ENCODE measurements at regions not wholly inside any gene's neighbourhood (a gene's known extent, or its start where the extent isn't known, plus 50 kb on each side); places are given as distances from the start of the nearest gene placed in this dataset.

DNA sequence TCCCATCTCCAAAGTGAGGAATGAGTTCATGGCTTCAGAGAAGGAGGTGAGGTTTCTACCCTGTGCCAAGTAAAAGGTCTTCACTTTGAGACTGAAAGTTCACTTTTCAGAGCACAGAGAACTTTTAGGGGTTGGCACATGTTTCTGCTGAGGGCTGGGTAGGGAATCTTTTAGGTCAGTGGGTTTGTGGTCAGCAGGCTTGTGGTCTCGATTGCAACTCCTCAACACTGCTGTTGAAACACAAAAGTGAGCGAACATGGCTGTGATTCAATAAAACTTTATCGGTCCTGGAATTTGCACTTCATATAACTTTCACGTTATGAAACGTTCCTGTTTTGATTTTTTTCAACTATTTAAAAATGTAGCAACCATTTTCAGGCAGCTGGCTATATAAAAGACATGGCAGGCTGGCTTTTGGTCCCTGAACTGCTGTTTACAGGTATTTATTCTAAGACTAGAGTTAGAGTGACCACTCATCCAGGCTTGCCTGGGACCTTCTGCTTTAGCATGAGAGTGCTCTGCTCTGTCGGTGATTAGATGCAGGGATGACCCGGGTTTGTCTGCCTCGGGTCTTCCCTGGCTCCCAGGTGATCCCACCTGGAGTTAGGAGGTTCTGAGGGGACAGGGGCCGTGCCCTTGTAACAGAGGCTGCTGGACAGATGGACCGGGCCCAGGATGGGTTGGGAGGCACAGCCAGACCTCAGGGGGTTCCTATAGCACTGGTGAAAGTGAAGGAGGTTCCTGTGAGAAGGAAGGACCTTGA lies 62.7 kb upstream of the TAF1B start:
- Mint-ChIP-seq H3K9me3 (ENCODE audit: unreplicated experiment) (no peaks in the 10 kb centered on the region), H3K4me1 (ENCODE audit: unreplicated experiment) (no peaks in the 10 kb centered on the region)

DNA sequence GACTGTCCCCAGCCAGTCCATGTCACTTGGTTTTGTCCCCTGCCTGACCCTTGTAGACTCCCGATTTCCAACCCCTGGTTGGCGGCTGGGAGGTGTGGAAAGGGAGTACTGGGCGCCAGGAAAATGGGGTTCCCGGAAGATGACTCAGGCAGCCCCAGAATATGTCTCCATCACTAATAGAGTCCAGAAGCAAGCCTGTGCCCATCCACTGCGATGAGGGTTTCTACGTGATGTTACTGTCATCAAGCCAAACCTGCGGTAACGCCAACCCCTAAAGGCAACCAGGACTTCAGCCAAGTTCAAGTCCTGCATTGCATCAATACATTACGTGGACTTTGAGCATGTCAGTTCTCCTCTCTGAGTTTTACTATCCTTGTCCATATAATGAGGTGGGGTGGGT lies 62.0 kb upstream of the TAF1B start:
- no peak for DNase-seq (ENCODE audit: extremely low spot score, unreplicated experiment)
- no peaks in the 10 kb centered on the region for H3K4me1 Mint-ChIP-seq (ENCODE audit: unreplicated experiment)
- H3K4me3 Mint-ChIP-seq (ENCODE audit: unreplicated experiment) = no peak overlapping the region
- peaks cover 13% of the 10 kb centered on the region for H3K27me3 Mint-ChIP-seq (ENCODE audit: unreplicated experiment)
- H3K9me3 Mint-ChIP-seq (ENCODE audit: unreplicated experiment) = no peaks in the 10 kb centered on the region
- no peak overlapping the region for H3K27ac Mint-ChIP-seq (ENCODE audit: unreplicated experiment)
- TF ChIP-seq, protein P1, sequence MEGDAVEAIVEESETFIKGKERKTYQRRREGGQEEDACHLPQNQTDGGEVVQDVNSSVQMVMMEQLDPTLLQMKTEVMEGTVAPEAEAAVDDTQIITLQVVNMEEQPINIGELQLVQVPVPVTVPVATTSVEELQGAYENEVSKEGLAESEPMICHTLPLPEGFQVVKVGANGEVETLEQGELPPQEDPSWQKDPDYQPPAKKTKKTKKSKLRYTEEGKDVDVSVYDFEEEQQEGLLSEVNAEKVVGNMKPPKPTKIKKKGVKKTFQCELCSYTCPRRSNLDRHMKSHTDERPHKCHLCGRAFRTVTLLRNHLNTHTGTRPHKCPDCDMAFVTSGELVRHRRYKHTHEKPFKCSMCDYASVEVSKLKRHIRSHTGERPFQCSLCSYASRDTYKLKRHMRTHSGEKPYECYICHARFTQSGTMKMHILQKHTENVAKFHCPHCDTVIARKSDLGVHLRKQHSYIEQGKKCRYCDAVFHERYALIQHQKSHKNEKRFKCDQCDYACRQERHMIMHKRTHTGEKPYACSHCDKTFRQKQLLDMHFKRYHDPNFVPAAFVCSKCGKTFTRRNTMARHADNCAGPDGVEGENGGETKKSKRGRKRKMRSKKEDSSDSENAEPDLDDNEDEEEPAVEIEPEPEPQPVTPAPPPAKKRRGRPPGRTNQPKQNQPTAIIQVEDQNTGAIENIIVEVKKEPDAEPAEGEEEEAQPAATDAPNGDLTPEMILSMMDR (IDR thresholded peaks at IDR 0.05) = no peak
- H3K36me3 Mint-ChIP-seq (ENCODE audit: unreplicated experiment) = no peaks in the 10 kb centered on the region

More for the DNA sequence above, 62.7 kb upstream of the TAF1B start:
- H3K4me3 Mint-ChIP-seq (ENCODE audit: unreplicated experiment) = no peak overlapping the region
- no peak overlapping the region for H3K27ac Mint-ChIP-seq (ENCODE audit: unreplicated experiment)
- H3K36me3 Mint-ChIP-seq (ENCODE audit: unreplicated experiment) = no peaks in the 10 kb centered on the region
- no peak for DNase-seq (ENCODE audit: extremely low spot score, unreplicated experiment)
- TF ChIP-seq, protein P1 (IDR thresholded peaks at IDR 0.05) = no peak
- peaks cover 13% of the 10 kb centered on the region for H3K27me3 Mint-ChIP-seq (ENCODE audit: unreplicated experiment)

DNA sequence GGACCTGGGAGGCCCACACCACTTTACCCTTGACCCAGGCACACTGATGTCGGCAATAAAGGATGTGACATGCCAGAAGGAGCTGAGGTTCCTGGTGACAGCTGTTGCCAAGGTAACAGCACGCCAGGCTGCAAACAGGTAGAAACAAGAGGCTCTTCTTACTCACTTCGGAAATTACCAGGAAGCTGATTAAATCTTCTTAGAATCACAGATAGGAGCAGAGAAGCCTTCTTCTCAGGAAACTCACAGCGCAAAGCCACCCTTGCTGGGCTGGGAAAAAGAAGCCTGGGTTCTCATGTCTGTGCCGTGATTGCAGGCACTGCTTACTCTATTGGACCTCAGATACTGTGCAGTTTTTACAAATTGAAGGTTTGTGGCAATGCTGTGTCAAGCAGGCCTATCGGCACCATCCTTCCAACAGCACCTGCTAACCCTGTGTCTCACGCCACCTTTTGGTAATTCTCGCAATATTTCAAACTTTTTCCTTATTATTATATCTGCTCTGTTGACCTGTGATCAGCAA lies 61.0 kb upstream of the TAF1B start:
- H3K4me1 Mint-ChIP-seq (ENCODE audit: unreplicated experiment) = no peaks in the 10 kb centered on the region
- no peaks in the 10 kb centered on the region for H3K36me3 Mint-ChIP-seq (ENCODE audit: unreplicated experiment)
- TF ChIP-seq, protein P1 (IDR thresholded peaks at IDR 0.05) = peak; percentile 22
- no peak overlapping the region for H3K27ac Mint-ChIP-seq (ENCODE audit: unreplicated experiment)
- H3K4me3 Mint-ChIP-seq (ENCODE audit: unreplicated experiment) = no peak overlapping the region
- peaks cover 13% of the 10 kb centered on the region for H3K27me3 Mint-ChIP-seq (ENCODE audit: unreplicated experiment)
- no peak for DNase-seq (ENCODE audit: extremely low spot score, unreplicated experiment)
- no peaks in the 10 kb centered on the region for H3K9me3 Mint-ChIP-seq (ENCODE audit: unreplicated experiment)

DNA sequence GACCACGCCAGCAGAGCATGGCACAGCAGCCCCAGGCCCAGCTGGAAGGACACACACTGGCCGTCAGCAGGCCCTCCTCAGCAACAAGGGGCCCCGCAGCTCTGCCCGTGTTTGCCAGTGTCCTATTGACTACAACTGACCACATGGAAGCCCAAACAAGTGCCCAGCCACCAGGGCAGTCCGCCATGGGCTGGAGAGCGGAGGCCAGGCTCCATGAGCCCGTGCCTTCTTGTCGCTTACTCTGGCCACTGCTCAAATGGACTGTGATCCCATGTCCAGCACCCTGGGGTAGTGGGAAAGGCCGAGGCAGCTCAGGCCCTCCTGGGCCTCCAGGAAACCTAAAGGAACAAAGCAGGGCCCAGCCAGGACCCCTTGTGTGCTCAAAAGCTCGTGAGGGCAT lies 53.9 kb upstream of the TAF1B start:
- H3K9me3 Mint-ChIP-seq (ENCODE audit: unreplicated experiment) = no peaks in the 10 kb centered on the region
- TF ChIP-seq, protein P1 (IDR thresholded peaks at IDR 0.05) = no peak
- DNase-seq (ENCODE audit: extremely low spot score, unreplicated experiment) = no peak
- no peaks in the 10 kb centered on the region for H3K36me3 Mint-ChIP-seq (ENCODE audit: unreplicated experiment)
- H3K27ac Mint-ChIP-seq (ENCODE audit: unreplicated experiment) = no peak overlapping the region
- no peaks in the 10 kb centered on the region for H3K4me1 Mint-ChIP-seq (ENCODE audit: unreplicated experiment)
- no peak overlapping the region for H3K4me3 Mint-ChIP-seq (ENCODE audit: unreplicated experiment)
- peaks cover 7% of the 10 kb centered on the region for H3K27me3 Mint-ChIP-seq (ENCODE audit: unreplicated experiment)

DNA sequence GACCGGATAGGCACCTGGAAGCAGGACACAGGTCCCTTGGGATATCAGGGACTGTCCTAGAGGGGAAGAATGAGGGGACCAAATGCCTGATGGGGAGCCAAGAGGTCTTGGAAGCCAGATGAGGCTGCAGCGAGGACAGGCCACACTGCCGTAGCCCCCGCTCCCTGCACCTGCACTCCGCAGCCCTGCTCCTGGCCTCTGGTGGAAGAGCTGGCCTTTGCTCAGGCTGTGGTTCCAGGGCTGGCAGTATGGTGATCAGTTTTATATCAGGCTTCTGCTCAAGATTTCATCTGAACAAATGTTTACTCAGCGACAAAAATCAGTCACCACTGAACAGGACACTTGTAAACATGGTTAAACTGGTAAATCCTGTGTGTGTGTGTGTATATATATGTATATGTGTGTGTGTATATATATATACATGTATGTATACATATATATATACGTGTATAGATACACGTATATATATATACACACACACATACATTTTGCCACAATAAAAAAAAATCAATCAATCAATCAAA lies 52.5 kb upstream of the TAF1B start:
- Mint-ChIP-seq H3K36me3 (ENCODE audit: unreplicated experiment) (no peaks in the 10 kb centered on the region), H3K4me1 (ENCODE audit: unreplicated experiment) (no peaks in the 10 kb centered on the region), H3K9me3 (ENCODE audit: unreplicated experiment) (no peaks in the 10 kb centered on the region), H3K27ac (ENCODE audit: unreplicated experiment) (no peak overlapping the region), H3K4me3 (ENCODE audit: unreplicated experiment) (no peak overlapping the region), H3K27me3 (ENCODE audit: unreplicated experiment) (no peaks in the 10 kb centered on the region)
- no peak for DNase-seq (ENCODE audit: extremely low spot score, unreplicated experiment)
- TF ChIP-seq, protein P1 (IDR thresholded peaks at IDR 0.05) = no peak
